GM13977 (cell line): ENCODE measurements at regions not wholly inside any gene's neighbourhood (a gene's known extent, or its start where the extent isn't known, plus 50 kb on each side); places are given as distances from the start of the nearest gene placed in this dataset.

Experiments used
- DNase-seq: peaks from one replicate; pipeline ENCODE4 v3.0.0; 2012; ENCODE audit warnings: low spot score
- in situ Hi-C: fragments of 300-500 bp; cut with MboI; formaldehyde crosslinking; loops from one replicate; pipeline ENCODE4 v1.12.0; 2022; ENCODE audit warnings: low sequenced_read_pairs, low pct_unique_long_range_greater_than_20kb, mixed read lengths, inconsistent platforms; ENCODE audit not compliant: unreplicated experiment
- TF ChIP-seq, protein P1 (sequence below): IDR thresholded peaks from 2 replicates; pipeline ENCODE4 v1.5.1; 2012; ENCODE audit warnings: mild to moderate bottlenecking, control low read depth; ENCODE audit not compliant: insufficient read depth; ENCODE audit errors: extremely low read depth, missing control alignments

DNA sequence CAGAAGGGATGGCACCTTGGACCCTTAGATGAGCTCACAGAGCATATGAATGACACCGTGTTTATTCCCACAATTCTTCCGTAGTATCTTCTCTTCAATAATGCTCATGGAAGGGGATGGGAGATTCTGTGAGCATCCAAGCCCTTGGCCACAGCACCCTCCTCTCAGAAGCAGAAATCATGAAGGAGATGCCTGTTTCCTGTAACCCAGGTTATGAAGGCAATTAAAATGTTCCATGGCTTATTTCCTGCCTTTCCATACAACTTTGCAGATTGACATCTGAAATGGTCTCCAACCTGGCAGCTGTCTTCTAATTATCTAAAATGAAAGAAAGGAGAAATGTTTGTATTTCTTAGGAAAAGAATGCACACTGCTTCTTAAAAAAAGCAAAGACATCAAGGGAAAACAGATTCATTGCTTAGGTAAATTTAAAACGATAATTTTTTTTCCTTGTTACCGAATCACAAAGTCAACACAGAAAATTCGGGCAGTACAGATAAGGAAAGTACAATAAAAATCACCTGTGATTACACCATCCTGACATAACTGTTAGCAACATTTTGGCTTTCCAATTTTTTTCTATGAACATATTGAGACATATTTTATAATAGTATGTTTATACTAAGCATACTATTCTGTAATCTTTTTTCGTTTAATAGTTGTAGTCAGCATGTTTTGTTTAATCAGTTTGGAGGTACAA lies 128.5 kb downstream of the SQOR start:
- TF ChIP-seq, protein P1, sequence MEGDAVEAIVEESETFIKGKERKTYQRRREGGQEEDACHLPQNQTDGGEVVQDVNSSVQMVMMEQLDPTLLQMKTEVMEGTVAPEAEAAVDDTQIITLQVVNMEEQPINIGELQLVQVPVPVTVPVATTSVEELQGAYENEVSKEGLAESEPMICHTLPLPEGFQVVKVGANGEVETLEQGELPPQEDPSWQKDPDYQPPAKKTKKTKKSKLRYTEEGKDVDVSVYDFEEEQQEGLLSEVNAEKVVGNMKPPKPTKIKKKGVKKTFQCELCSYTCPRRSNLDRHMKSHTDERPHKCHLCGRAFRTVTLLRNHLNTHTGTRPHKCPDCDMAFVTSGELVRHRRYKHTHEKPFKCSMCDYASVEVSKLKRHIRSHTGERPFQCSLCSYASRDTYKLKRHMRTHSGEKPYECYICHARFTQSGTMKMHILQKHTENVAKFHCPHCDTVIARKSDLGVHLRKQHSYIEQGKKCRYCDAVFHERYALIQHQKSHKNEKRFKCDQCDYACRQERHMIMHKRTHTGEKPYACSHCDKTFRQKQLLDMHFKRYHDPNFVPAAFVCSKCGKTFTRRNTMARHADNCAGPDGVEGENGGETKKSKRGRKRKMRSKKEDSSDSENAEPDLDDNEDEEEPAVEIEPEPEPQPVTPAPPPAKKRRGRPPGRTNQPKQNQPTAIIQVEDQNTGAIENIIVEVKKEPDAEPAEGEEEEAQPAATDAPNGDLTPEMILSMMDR, result no peak
- in situ Hi-C loops, result no loop called here
- DNase-seq, result no peak

- DNase-seq, result no peak
- TF ChIP-seq, protein P1, result no peak
- in situ Hi-C loops, result no loop called here
Measured at GRCh38 chr15:45773149-45773548, 138.3 kb downstream of the SQOR start.

- TF ChIP-seq, protein P1, result no peak
- no peak for DNase-seq
- in situ Hi-C loops, result no loop called here
Measured at GRCh38 chr15:45776772-45777171, 141.9 kb downstream of the SQOR start.

DNA sequence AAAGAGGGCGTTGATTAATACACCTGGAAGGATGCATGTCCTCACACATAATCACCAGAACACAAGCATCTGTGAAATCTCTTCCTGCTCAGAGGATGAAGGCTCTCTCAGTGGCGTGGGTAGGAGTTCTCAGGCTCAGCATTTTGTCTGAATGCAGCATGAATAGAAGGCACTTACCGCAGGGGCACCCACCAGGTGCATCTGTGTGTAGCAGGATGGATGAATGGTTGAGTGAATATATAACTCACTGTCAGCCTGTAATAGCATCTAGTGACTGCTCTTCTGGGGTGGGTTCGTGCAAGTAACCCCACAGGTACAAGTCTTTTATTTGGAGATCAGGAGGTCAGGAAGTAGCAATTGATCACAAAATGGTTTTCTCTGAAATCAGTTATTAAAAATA lies 143.0 kb downstream of the SQOR start:
- no peak for DNase-seq
- TF ChIP-seq, protein P1, result no peak
- in situ Hi-C loops, result no loop called here

DNA sequence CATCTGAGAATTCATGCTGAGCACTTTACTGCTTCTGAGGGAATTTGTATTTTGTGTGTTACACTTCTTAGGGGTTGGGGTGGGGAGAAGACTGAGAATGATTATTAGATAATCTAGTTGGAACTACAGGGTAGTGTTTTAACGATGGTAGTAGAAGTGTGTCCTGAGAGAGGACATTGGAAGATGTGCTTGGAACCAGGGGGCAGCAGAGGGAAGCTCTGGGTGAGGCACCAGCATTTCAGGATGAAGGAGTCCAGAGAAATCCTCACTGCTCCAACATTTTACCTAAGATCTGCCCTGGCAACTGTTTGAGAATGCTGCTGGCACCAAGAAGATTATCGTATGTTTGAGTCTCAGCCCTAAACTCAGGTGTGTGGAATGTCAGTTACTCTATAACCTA lies 145.5 kb downstream of the SQOR start:
- TF ChIP-seq, protein P1, result no peak
- DNase-seq, result no peak
- in situ Hi-C loops, result no loop called here

DNA sequence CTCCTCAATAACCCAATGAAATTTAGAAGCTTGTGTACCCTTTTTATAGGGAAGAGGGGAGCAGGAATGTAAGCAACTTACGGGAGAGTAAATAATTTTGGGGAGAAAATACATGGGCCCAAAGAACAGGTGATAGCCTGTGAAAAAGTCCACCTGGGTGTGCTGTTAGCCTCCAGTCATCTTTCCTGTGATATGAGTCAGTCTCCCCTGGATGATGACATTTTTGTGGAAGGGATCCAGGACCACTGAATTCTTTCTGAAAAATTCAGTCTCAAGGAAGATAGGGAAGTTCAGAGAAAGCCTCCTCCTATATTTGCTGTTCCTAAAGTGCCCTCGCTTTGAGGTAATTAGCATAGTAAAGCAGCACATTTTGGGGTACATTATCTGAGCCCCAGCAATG lies 149.8 kb downstream of the SQOR start:
- TF ChIP-seq, protein P1, result no peak
- no peak for DNase-seq
- in situ Hi-C loops, result no loop called here
